DMS53 treated with DMSO at 0.1 percent for 48 hours (cell line): ENCODE measurements at regions not wholly inside any gene's neighbourhood (a gene's known extent, or its start where the extent isn't known, plus 50 kb on each side); places are given as distances from the start of the nearest gene placed in this dataset.

Source experiments
- DNase-seq: peaks from one replicate; lab custom pipeline; 2025; ENCODE audit not compliant: unreplicated experiment; lab: John Stamatoyannopoulos, UW

DNA sequence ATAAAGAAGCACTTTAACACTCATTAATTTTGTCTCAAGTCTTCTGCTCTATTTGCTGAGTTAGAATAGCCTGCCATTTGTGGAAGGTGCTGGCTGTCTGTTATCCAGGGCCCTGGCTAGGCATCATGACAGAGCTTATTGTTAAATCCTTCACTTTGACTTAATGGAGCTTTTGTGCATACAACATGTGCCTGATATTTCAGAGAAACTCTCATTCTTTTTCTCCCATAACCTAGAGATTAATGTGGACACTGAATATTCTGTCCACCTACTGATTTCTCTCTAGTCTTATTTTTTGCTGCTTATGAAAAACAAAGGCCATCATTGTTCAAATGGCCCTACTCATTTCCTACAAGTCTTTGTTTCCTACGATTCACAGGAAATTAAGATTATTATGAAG is 383.1 kb upstream of the HTR2A start:
- no peak for DNase-seq

DNA sequence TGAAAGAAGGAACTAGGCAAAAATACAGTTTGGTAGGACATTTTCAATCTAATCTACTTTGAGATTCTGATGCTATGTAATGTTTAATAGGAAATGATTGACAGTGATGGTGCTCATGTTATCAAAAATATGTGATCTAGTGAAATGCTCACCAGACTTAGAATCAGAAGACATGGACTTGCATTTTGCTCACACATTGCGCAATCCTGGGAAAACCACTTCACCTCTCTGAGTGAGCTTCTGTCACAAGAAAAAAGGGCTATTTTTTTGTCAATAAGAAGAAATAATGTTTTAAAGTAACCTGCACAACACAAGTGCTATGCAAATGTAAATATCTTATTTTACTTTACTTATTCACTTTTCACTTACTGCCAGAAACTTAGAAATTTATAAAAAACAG is 380.9 kb upstream of the HTR2A start:
- DNase-seq: no peak

DNA sequence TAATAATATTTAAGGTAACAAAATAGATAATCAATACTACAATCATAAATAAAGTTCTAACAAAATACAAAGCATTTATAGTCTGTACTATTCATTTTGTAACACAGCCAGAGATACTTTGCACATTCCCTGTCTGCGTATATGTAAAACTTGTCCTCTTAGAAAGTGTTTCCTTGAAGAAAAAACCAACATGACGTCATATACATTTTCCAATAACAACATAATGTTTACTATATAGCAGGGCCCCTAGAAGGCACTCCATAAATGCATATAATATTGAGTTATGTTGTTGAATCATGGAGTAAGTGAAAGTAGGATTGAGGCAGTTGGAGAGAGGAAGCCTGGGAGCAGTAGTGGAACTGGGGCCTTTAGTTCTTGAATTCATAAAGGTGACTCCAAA is 371.4 kb upstream of the HTR2A start:
- no peak for DNase-seq

DNA sequence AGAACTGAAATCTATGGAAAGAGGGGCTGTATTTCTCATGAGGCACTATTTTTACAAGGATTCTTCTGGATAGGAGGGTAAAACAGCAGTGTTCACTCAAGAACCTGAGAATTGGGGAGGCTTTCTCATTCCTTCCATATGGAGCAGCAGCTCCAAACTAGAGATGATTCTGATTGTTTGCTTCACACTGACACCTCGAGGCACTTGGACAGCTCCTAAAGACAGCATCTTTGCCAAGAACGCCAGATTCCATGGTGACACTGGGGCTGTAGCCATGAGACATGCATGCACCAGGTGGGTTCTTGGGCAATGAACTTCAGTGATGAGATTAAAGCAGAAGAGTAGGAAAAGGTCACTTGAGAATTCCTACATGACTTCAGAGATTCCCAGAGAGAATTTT is 361.5 kb upstream of the HTR2A start:
- no peak for DNase-seq

DNA sequence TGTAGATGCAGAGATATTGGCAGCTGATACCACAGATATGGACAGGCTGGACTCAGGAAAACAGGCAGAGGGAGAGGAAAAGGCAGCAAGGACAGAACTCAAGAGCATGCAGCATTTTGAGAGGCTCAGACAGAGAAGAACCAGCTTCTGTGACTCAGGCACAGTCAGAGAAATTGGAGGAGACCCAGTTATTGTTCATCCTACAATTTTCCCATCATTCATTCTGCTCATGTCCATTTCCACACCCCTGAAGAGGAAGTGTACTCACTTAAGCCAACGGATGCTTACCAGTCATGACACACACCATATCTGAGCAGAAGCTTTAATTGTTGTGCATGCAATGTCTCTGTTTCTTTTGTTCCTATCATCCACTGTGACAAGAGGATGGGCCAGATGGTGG is 359.8 kb upstream of the HTR2A start:
- no peak for DNase-seq

DNA sequence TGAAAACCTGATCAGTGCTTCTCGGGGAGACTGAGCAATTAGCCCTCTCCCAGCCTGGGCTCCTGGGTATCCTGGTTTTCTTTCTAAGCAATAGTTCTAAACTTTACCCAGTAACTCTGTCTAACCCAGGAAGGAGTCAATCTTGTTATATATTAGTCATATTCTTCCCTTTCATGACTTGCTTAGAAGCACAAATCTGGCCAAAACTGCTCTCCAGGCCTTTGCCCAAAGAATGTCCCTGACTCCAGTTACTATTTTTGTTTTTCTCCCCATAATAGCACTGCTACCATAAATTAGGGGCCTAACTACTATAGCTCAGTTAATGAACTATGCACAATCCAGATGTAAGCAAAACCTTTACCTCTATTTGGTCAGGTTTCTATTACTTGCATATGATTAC is 355.8 kb upstream of the HTR2A start:
- DNase-seq: no peak

DNA sequence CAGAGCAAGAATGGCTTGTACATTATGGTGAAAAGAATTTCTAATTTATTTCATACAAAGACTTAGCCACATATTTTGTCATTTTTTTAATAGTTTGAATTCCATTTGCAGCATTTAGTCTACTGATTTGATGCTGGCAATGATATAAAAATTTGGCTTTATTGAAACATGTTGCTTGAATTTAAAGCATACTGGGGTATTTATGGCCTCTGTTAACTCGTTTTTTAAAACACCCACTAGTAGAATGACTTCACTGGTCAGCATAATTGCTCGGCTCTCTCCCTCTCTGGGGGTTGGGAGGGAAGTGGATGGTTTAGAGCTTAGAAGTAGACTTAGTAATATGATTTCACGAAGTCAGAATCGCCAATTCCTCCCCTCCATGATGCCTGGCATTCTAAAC is 354.9 kb upstream of the HTR2A start:
- no peak for DNase-seq

DNA sequence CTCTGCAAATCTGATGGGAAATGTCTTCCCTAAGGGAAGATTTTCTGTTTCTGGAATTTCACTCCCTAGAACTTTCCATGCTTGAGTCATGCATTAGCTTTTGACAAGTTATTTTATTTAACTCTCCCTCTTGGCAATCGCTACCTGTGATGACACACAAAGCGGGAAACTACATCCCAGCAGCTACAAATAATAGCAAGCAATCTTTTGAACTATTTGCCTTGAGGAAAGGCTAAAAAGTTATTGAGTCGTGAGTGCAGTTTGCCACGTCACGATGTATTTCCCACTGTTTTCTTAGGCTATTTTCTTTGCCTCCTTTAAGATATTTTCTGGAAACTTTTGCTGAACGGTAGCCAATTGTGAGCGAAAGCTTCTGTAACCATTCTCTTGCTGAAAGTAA is 353.3 kb upstream of the HTR2A start:
- DNase-seq: no peak

DNA sequence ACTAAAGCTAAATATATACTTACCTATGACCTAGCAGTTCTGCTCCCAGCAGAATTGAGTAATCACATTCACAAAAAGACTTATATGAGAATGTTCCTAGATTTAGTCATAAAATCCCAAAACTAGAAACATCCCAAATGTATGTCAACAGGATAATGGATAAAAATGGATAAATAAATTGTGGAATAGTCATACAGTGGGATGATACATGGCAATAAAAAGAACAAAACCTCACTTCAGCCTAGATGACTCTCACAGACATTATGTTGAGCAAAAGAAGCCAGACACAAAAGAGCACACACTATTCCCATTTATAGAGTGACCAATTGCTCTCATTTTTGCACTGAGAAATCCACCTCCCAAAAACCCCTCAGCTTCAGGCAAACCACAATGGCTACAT is 352.4 kb upstream of the HTR2A start:
- DNase-seq: no peak

DNA sequence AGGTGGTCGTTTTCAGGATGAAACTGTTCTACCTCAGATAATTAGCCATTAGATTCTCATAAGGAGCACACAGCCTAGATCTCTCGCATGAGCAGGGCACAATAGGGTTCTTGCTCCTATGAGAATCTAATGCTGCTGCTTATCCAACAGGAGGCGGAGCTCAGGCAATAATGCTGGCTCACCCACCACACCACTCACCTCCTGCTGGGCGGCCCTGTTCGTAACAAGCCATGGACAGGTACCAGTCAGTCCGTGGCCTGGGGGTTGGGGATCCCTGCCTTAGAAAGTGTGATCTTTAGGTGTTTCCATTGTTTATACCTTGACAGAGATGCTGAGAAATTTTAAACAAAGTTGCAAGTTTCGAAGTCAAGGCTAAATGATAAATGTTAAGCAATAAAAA is 344.6 kb upstream of the HTR2A start:
- DNase-seq: no peak

DNA sequence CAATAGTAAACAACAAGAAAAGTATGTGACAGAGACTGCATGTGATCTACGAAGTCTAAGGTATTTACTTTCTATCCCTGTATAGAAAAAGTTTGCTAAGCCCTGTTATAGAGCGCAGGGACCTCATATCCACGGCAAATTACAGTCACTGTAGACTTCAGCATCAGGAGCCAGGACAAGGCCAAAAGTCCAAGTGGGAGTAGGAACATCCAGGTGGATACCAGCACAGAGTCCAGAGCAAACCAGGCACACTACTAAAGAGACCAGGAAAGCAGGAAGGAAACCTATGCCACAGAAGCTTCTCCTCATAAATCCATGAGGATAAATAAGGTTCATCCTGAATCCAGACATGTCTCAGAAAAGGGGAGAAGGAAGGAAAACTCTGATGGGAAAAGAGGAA is 342.2 kb upstream of the HTR2A start:
- no peak for DNase-seq

DNA sequence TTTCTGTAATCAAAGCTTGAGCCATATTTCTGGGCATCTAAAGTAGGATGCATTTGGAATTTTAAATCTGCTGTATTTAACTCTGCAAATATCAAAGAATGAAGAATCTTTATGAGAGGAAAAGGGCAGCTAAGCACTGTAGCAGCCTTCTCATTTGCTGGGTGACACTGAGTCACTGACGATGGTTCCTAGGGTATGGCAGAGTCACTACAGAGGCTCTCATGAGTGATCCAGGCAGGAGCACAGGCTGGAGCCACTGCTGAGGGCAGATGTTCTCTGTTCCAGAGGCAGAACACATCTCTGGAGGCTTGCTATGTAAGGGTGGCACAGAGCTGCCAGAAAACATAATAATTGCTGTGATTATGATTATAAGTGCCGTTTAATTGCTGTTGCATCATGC is 340.7 kb upstream of the HTR2A start:
- no peak for DNase-seq

DNA sequence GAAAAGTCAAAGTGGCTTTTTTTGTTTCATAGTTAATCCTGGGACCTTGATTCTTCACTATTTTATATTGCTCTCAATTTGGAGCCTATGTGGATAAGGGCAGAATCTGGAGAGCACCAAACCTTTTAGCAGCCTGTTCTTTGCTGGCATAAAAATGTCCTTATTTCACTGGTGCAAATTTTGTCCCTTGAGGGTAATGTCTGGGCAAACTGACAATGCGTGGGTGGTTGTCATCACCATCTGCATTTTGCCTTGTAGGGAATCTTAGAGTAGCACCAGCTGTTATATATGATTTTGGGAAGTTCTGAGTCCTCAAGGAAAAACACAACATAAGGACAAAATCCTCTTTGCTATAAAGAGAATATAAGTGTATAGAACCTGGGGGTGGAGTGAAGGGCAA is 336.9 kb upstream of the HTR2A start:
- no peak for DNase-seq

DNA sequence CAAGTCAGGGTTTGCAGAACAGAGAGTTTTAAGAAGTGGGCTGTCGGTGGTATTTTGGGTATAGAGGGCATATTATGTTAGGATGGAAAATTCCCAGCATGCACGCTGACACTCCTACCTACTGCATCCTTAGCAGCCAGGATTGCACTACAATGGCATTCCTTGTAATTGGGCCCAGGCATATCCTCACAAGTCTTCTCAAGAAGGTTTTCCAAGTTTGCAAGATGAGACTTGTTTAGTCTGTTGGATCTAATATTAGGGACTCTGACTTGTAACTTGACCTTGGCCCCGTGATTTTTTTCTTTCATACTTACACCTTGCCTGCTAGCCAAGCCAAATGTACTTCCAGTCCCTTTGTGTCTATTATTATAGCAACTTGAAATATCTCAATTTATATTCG is 335.7 kb upstream of the HTR2A start:
- DNase-seq: no peak

DNA sequence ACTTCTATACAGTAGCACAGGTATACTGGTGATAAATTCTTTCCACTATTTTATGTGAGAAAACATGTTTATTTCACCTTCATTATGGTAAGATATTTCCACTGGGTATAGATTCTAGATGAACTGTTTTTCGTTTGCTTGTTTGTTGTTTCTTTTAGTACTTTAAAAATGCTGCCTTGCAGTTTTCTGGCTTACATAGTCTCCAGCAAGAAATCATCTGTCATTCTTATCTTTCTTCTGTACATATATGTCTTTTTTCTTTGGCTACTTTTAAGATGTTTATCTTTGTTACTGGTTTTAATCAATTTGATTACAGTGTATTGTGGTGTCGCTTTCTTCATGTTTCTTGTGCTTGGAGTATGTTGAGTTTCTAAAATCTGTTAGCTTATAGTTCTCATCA is 333.3 kb upstream of the HTR2A start:
- DNase-seq: no peak

DNA sequence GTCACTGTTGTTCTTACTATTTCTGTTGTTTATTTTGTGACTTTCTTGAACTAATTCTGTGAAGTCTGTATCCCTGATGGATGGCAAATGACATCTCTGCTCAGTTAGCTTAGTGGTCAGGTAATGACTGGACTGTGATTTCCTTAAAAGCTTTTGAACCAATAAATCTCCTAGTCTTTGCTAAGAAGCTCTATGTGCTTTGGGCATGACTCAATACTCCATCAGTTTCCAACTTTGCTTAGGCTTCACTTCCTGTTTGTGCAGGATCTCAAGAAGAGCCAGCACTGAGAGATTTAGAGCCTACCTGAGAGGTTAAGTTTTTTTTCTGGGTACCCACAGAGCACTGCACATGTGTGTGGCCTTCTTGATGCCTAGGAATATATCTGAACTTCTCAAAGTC is 329.7 kb upstream of the HTR2A start:
- DNase-seq: no peak

DNA sequence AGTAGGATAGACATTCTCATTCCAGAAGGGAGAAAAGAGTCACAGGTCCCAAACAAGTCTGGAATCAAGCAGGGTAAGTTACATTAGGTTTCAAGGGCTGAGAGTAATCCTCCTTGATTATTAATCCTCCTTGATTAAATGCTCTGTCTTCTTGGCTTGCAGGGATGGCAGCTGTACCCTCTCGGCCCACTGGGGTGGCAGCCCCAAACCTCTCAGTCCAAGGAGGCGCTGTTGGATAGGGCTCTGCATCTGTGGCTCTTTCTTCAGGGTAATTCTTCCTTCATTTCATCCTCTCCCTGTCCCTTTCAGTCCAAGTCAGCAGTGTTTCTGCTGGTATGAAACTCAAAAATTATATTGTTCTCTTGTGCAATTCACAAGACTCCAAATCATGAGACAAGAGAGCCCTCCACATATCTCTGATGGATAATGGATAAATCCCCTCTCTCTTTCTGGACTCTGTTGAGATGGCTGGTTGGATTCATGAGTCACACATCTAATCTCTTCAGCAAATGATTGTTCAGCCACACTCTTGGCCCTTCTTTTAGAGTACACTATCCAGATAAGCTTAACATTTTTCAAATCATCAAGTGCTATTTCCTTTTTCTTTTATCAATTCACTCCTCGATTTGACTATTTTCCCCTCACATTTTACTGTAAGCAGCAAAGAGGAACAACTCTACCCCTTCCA is 323.7 kb upstream of the HTR2A start:
- no peak for DNase-seq

DNA sequence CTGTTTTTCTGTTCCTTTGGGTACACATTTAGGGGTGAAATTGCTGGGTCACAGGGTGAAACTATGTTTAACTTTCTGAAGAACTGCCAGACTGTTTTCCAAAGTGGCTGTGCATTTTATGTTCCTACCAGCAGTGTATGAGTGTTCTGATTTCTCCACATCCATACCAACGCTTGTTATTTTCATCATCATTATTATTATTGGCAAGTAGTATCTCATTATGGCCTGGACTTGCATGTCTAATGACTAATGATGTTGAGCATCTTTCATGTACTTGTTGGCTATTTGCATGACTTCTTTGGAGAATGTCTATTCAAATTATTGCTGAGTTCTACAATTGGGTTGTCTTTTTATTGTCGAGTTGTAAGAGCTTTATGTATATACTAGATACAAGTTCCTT is 321.8 kb upstream of the HTR2A start:
- DNase-seq: no peak

DNA sequence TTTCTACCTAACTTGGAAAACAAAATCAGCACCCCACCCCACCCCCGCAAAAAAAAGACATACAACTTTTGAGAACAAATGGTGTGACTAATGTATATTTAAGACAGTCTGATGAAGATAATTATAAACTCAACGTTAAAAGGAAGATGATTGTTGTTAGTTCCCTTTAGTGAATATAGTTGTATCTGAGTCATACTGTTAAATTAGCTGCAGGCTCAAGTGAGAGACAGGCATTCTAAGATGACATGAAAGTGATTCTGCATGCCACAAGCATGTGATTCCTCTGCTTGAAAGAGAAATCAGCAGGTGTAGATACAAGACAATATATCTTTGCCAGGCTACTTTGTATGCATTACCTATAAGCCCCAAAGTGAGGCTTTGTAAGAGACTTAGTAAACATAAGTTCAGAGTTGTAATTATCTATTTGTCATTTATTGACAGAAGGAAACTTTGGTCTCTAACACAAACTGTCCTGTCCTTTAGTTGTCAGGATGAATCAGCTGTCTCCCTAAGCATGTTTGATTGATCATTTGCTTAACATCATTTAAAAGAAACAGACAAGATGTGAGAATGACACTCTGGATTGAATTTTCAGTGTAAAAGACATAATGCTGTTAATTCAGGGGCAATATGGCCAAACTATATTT is 319.4 kb upstream of the HTR2A start:
- peak; percentile 14 for DNase-seq

DNA sequence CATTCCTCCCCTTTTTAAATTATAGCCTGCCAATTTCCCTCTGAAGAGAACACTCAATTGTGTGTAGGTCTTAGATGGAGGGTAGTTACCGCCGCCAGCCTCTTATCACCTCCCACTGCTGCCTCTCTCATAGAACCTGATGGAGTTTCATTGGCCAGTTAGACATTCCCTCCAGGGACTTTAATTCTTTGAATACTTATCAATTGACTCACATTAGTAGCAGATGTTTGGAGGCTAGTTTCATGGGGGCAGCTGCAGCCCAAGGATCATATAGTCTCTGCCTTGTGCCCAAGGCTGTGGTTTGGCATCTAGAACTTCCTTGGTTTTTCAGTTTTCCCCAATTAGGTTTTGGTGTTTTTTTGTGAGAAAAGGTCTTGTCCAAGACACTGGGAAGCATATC is 318.9 kb upstream of the HTR2A start:
- DNase-seq: no peak

DNA sequence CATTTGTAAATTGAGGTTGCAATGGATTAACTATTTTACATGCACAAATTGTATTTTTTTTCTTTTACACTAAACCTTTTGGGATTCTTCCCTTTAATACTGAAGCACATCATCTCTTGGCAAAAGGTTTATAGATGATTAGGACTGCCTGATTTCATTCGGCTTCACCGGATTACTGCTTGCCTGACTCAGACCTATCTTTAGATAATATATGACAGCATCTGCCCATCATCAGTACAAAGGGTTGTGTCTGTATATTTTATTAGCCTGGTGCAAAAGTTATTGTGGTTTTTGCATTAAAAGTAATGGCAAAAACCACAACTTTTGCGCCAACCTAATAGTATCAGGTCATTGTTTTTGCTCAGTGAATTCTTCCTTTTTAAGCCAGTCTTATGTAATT is 316.2 kb upstream of the HTR2A start:
- no peak for DNase-seq

DNA sequence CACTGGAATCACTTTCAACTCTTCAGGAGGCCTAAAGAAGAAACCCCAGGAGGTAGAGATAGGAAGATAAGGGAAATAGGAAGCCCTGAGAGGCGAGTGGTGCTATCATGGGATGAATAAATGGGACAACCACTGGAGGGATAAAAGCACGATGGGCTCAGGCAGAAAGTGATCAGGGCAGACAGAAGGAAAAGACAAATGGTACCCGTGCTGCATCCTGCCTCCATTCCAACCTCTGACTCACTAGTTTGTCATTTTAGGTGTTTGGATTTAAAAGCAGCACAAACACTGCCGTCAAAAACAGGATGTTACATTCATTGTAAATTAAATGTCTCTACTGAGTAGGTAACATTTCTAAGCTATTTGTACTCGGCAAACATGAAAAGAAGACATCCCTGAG is 314.3 kb upstream of the HTR2A start:
- peak; percentile 4 for DNase-seq

DNA sequence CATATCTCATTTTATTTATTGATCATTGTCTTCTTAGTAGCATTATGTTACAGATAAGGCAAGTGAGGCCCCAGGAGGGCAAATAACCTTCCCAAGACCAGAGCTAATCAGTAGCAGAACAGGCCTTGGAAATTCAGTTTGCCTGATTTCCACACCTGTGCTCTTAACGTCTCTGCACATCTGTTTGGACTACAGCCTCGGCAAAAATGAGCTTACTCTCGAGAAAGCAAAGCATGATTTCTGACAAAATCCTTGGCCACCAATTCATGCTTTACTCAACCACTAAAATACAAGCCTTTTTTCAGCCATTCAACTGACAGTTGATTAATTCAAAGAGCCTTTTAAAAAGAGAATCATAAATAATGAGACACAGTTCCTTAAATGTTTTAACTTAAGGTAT is 309.3 kb upstream of the HTR2A start:
- no peak for DNase-seq
